ENCODE measurements at regions not wholly inside any gene's neighbourhood (a gene's known extent, or its start where the extent isn't known, plus 50 kb on each side); places are given as distances from the start of the nearest gene placed in this dataset.

DNA sequence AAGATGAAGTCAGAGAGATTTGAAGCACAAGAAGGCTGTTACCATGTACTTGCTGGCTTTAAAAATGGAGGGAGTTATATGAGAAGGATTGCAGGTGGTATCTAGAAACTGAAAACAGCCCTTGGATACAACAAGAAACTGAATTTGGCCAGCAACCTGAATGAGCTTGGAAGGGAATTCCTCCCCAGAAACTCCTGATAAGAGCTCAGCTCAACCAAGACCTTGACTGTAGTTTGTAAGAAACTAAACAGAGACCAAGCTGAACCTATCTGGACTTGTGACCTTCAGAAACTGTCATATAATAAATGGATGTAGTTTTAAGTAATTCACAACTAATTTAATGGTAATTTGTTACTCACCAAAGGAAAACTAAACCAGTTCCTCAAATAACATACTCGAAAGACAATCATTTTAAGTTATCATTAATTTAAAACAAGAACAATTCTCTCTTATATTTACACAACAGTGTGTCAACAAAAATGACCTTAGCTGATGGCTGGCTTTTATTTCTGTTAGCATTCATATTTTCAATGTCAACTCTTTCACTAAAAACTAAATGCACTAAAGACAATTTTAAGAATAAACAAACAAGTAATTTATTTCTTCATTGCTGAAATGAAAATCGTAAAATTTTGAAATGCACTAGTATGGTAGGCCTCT, 1218.4 kb upstream of the TMPRSS15 start:
- TF ChIP-seq, protein P1, sequence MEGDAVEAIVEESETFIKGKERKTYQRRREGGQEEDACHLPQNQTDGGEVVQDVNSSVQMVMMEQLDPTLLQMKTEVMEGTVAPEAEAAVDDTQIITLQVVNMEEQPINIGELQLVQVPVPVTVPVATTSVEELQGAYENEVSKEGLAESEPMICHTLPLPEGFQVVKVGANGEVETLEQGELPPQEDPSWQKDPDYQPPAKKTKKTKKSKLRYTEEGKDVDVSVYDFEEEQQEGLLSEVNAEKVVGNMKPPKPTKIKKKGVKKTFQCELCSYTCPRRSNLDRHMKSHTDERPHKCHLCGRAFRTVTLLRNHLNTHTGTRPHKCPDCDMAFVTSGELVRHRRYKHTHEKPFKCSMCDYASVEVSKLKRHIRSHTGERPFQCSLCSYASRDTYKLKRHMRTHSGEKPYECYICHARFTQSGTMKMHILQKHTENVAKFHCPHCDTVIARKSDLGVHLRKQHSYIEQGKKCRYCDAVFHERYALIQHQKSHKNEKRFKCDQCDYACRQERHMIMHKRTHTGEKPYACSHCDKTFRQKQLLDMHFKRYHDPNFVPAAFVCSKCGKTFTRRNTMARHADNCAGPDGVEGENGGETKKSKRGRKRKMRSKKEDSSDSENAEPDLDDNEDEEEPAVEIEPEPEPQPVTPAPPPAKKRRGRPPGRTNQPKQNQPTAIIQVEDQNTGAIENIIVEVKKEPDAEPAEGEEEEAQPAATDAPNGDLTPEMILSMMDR (IDR thresholded peaks at IDR 0.05) = no peak
- no peak for TF ChIP-seq POLR2A (IDR thresholded peaks at IDR 0.05)

Measured in heart left ventricle (tissue), 13 donors.